GM12874 (cell line): ENCODE measurements at regions not wholly inside any gene's neighbourhood (a gene's known extent, or its start where the extent isn't known, plus 50 kb on each side); places are given as distances from the start of the nearest gene placed in this dataset.

Source experiments
- CTCF ChIP-seq: IDR thresholded peaks from 2 replicates; pipeline ENCODE4 v1.5.1; 2011; ENCODE audit warnings: low read depth, mild to moderate bottlenecking, control low read depth, low read length, moderate library complexity; ENCODE audit not compliant: insufficient read depth

- no peak for TF ChIP-seq CTCF
These were observed 63.5 kb upstream of the FDX1 start for GRCh38 chr11:110366291-110366690.

GRCh38 chr11:110367571-110367970 is 62.2 kb upstream of the FDX1 start:
- no peak for TF ChIP-seq CTCF

- no peak for TF ChIP-seq CTCF
These were observed 58.7 kb upstream of the FDX1 start for GRCh38 chr11:110371084-110371483.

- no peak for TF ChIP-seq CTCF
These were observed 56.6 kb upstream of the FDX1 start for GRCh38 chr11:110373051-110373702.

- TF ChIP-seq CTCF: no peak
These were observed 54.8 kb upstream of the FDX1 start for GRCh38 chr11:110374921-110375320.

- TF ChIP-seq CTCF: no peak
These were observed 54.4 kb upstream of the FDX1 start for GRCh38 chr11:110375351-110375750.

- TF ChIP-seq CTCF: no peak
These were observed 53.7 kb upstream of the FDX1 start for GRCh38 chr11:110376021-110376420.
